GM10266 (cell line): ENCODE measurements at regions not wholly inside any gene's neighbourhood (a gene's known extent, or its start where the extent isn't known, plus 50 kb on each side); places are given as distances from the start of the nearest gene placed in this dataset.
"Not testable (repeated sequence)": the region's sequence is repeated elsewhere in the genome, so short reads cannot be mapped to it uniquely, and the experiment has no call there.

Source experiments
- DNase-seq: peaks from one replicate; pipeline ENCODE4 v3.0.0; 2012; ENCODE audit errors: extremely low spot score
- TF ChIP-seq, protein P1 (sequence below): IDR thresholded peaks from 2 replicates; pipeline ENCODE4 v1.5.1; 2012; ENCODE audit warnings: mild to moderate bottlenecking, low read depth; ENCODE audit not compliant: control insufficient read depth, insufficient read depth; ENCODE audit errors: missing control alignments

DNA sequence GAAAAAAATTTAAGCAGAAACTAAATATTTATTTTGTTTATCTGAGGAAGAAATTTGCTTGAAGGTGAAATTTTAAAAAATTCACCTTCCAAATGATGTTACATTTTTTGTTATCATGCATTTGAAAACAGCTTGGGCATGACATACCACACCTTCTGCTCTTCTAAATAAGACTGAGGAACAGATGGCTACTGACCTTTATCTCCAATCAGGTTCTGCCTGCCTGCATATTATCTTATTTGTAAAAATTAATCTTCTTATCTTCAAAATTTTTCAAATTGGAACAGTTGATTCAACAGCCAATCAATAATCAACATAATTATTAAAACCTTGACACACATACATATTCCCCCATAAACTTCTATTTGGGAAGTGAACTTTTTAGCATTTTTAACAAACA lies 641.8 kb upstream of the ZNF385D start:
- TF ChIP-seq, protein P1, sequence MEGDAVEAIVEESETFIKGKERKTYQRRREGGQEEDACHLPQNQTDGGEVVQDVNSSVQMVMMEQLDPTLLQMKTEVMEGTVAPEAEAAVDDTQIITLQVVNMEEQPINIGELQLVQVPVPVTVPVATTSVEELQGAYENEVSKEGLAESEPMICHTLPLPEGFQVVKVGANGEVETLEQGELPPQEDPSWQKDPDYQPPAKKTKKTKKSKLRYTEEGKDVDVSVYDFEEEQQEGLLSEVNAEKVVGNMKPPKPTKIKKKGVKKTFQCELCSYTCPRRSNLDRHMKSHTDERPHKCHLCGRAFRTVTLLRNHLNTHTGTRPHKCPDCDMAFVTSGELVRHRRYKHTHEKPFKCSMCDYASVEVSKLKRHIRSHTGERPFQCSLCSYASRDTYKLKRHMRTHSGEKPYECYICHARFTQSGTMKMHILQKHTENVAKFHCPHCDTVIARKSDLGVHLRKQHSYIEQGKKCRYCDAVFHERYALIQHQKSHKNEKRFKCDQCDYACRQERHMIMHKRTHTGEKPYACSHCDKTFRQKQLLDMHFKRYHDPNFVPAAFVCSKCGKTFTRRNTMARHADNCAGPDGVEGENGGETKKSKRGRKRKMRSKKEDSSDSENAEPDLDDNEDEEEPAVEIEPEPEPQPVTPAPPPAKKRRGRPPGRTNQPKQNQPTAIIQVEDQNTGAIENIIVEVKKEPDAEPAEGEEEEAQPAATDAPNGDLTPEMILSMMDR = no peak
- no peak for DNase-seq

DNA sequence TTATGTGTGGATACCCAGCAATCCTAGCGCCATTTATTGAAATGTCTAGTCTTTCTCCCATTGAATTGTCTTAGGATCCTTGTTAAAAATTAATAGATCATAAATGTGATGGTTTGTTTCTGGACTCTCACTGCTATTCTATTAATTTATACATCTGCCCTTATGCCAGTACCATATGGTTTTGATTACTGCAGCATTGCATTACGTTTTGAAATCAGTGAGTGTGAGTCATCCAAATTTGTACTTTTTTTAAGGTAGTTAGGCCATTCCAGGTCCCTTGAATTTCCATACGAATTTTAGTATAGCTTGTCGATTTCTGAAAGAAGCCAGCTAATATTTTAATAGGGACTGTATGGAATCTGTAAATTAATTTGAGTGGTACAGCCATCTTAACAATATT lies 648.6 kb upstream of the ZNF385D start:
- no peak for DNase-seq
- TF ChIP-seq, protein P1 = no peak

DNA sequence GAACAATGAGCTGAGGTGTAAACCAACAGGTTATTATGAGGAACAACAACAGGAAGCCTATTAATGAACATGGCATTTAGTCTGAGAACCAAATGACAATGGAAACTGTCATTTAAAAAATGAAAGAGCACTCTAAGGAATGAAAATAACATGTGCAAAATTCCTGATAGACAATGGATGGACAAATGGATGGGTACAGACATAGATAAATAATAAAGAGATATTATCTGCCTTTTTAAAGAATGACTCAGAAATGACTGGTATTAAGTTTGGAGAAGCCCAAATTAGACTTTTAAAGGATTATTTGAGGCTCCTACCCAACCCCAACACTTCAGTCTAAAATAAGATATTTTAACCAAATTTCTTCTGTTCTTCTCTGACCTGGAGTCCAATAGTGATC lies 650.5 kb upstream of the ZNF385D start:
- TF ChIP-seq, protein P1 = no peak
- no peak for DNase-seq

DNA sequence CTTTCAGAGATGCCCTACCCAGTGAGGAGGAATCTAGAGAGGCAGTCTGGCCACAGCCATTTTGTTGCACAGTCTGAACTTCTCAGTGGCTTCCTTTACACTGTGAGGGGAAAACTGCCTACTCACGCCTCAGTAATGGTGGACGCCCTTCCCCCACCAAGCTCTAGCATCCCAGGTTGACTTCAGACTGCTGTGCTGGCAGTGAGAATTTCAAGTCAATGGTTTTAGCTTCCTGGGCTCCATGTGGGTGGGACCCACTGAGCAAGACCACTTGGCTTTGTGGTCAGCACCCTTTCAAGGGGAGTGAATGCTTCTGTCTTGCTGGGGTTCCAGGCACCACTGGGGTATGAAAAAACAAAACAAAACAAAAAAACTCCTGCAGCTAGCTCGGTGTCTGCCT lies 663.2 kb upstream of the ZNF385D start:
- TF ChIP-seq, protein P1 = no peak
- DNase-seq = no peak

DNA sequence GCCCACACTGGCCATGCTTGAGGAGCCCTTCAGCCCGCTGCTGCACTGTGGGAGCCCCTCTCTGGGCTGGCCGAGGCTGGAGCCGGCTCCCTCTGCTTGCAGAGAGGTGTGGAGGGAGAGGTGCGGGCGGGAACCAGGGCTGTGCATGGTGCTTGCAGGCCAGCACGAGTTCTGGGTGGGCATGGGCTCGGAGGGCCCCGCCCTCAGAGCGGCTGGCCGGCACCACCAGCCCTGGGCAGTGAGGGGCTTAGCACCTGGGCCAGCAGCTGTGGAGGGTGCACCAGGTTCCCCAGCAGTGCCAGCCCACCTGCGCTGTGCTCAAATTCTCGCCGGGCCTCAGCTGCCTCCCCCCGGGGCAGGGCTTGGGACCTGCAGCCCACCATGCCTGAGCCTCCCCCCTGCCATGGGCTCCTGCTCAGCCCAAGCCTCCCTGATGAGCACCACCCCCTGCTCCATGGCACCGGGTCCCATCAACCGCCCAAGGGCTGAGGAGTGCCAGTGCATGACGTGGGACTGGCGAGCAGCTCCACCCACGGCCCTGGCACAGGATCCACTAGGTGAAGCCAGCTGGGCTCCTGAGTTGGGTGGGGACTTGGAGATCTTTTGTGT lies 665.9 kb upstream of the ZNF385D start:
- not testable (repeated sequence) for DNase-seq

DNA sequence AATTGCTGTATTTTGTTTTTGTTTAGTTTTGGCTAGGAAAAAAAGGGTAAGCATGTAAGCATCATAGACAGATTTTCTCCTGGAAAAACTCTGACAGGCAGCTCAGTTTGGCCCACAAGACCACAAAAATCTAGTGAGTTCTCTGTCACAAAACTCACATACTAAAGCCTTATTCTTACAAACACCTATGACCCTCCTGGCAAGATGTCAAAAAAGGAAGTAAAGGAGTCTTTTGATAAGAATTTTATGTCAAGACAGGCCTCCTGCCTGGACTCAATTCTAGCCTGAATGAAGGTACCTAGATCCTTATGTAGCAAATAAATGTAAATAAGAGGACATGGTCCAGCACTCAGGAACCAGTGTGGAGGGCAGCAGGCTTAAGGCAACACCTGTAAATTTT lies 668.3 kb upstream of the ZNF385D start:
- no peak for DNase-seq
- TF ChIP-seq, protein P1 = no peak

DNA sequence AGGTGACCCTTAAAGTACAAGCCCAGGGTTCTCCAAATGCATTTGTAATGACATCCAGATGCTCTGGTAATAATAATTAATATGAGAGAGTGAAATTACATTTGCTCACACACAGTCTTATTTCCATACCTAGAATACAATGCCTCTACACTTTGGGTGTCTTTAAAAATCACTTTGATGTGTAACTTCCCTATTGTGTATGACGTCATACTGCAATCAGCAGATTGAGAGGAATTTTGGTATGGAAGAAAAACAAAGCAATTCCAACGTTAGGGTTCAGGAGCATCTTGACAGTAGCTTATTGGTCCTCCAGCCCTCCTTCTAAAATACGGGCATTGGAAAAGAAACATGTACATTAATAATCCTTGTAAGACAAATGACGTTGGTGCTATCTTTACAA lies 670.6 kb upstream of the ZNF385D start:
- DNase-seq = no peak
- TF ChIP-seq, protein P1 = no peak

DNA sequence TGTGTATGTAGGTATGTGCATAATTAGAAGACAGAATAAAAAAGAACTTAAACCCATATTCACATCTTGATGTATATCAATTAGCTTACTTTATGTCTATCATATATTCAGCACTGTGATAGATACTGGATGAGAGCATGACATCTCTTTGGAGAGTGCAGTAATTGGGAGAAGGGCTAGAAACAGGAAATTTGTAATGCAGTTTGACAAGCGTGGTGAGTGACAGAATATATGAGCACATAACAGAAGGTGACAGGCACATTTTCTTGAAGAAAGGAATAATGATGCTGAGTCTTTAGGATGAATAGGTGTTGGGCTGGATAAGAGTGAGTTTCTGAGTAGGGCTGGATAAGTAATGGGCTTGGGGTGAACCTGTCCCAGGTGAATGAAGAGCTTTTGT lies 680.3 kb upstream of the ZNF385D start:
- TF ChIP-seq, protein P1 = no peak
- DNase-seq = no peak
